ENCODE measurements at regions not wholly inside any gene's neighbourhood (a gene's known extent, or its start where the extent isn't known, plus 50 kb on each side); places are given as distances from the start of the nearest gene placed in this dataset.

- TF ChIP-seq CTCF (IDR thresholded peaks at IDR 0.05; ENCODE audit: low read length) (no peak), EZH2 (IDR thresholded peaks at IDR 0.05; ENCODE audit: borderline replicate concordance, low read length) (no peak)
Measured at GRCh38 chr13:48165727-48166126, 67.3 kb upstream of the ITM2B start.
